ENCODE measurements at regions not wholly inside any gene's neighbourhood (a gene's known extent, or its start where the extent isn't known, plus 50 kb on each side); places are given as distances from the start of the nearest gene placed in this dataset.

- TF ChIP-seq EP300 (IDR thresholded peaks at IDR 0.05; ENCODE audit: borderline replicate concordance) (no peak), REST (IDR thresholded peaks at IDR 0.05; ENCODE audit: low read depth) (no peak), TAF1 (IDR thresholded peaks at IDR 0.05; ENCODE audit: low read depth) (no peak), RAD21 (IDR thresholded peaks at IDR 0.05; ENCODE audit: low read depth) (no peak), TCF12 (IDR thresholded peaks at IDR 0.05; ENCODE audit: low read depth) (no peak)
Measured at GRCh38 chr15:66957431-66957720, 108.0 kb upstream of the SMAD3 start.
